Adrenal gland (tissue), 9 donors: ENCODE measurements at regions not wholly inside any gene's neighbourhood (a gene's known extent, or its start where the extent isn't known, plus 50 kb on each side); places are given as distances from the start of the nearest gene placed in this dataset.

Experiments used
- DNase-seq, 7 donors: peaks; one replicate each; pipeline ENCODE4 v3.0.0-alpha.2; 2019 to 2020
- H3K27ac ChIP-seq, 5 donors: fragments of 200-600 bp; sonication (generic) in 4 of 5; 1 replicate in 3 of 5; 2 replicates in 2 of 5; pipeline versions ENCODE4 v1.5.1 to v1.8.0; 2016 to 2020; ENCODE audit warnings: mild to moderate bottlenecking in 1 of 5
- H3K27me3 ChIP-seq: fragments of 200-600 bp; 2 replicates; pipeline ENCODE4 v1.8.0; 2021
- H3K36me3 ChIP-seq, 2 donors: fragments of 200-600 bp; replicated peaks in 1 of 2; 1 replicate in 1 of 2; 2 replicates in 1 of 2; pipeline versions ENCODE4 v1.5.1 to v1.8.0; 2018 to 2022
- H3K4me1 ChIP-seq, 2 donors: fragments of 200-600 bp; replicated peaks in 1 of 2; 1 replicate in 1 of 2; 2 replicates in 1 of 2; pipeline versions ENCODE4 v1.5.1 to v1.8.0; 2018 to 2021
- H3K4me3 ChIP-seq, 4 donors: fragments of 200-600 bp; sonication (generic) in 3 of 4; one replicate each; pipeline ENCODE4 v1.5.1; 2016 to 2018
- H3K9me3 ChIP-seq, 3 donors: fragments of 200-600 bp; sonication (generic) in 1 of 3; replicated peaks in 1 of 3; 1 replicate in 2 of 3; 2 replicates in 1 of 3; pipeline versions ENCODE4 v1.5.1 to v1.8.0; 2016 to 2021
- POLR2A ChIP-seq, 2 donors: fragments of 450-650 bp; IDR thresholded peaks; one replicate each; pipeline ENCODE4 v1.6.1; 2017; ENCODE audit warnings: antibody characterized with exemption in 2 of 2, mild to moderate bottlenecking in 2 of 2, moderate library complexity in 1 of 2
- WGBS, 4 donors: extraction: QIAGEN DNeasy Blood & Tissue Kit in 2 of 4; methylation state at CpG; one replicate each; pipeline versions ENCODE4 v1.1.5 to v1.1.7; 2013 to 2017; 5-methylcytosine and 5-hydroxymethylcytosine counted together
- intact Hi-C, 2 donors: fragments of 100-400 bp; cut with DNase I; formaldehyde crosslinking; loops; one replicate each; pipeline versions ENCODE4 v1.14.1 to v1.15.0; 2022 to 2023
- TF ChIP-seq, protein P1 (sequence below), 6 experiments: fragments of 450-650 bp in 4 of 6; fragments of 200-600 bp in 2 of 6; sonication (generic) in 1 of 6; IDR thresholded peaks; 1 replicate in 5 of 6; 2 replicates in 1 of 6; pipeline versions ENCODE4 v1.5.1 to v1.8.0; 2016 to 2021; ENCODE audit warnings: antibody characterized with exemption in 6 of 6, mild to moderate bottlenecking in 2 of 6, moderate library complexity in 1 of 6
- donor health status: healthy with polysubstance abuse.
- donor health status: Bipolar disorder and iron deficiency.
- donor health status: DM: yes; HTN: yes; CAD: no.
- donor health status: DM: no; HTN: no; CAD: no.
- donor health status: DM: no; HTN: no; CAD: no.

DNA sequence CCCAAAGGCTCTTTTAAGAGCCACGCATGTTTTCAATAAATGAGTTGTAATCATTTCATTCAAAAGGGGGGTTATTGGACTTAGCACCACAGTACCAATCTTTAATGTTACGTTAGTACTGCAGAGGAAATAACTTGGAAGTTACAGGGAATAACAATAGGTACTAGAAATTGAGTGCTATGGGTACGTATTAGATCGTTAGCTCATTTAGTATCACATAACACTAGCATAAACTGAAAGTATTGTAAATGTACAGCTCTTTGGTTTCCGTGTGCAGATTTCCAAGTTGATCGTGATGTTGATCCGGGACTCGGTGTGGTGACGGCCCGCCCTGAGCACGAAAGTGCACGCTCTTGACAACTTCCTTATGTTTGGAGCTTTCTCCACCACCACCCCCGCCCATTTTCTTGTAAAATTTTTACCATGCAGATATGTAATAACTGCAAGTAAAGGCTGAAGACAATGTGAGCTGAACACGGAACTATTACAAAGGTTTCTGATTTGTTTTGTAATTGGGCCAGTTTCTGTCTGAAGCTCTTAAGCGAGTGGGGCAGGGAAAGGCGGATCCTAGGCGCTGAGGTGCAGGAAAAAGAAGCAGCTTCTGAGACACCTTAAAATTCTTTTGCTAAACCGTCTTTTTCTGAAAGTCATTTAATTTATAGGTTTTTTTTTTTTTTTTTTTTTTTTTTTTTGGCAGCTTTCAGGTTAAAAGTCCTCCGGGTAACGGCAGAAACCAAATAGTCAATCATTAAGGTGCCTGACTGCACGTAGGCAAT lies 71.5 kb downstream of the HFE start:
- Histone ChIP-seq H3K9me3 (no peaks in the 10 kb centered on the region), H3K4me1 (peaks cover 6 to 13% of the 10 kb centered on the region in 2 donors), H3K4me3 (peak overlapping the region in 3 of 4 donors; percentile 40 to 72 (median 41)), H3K27ac (peak overlapping the region; percentile 88 to 97 (median 94)), H3K27me3 (no peaks in the 10 kb centered on the region), H3K36me3 (no peaks in the 10 kb centered on the region)
- intact Hi-C loops = no loop called here
- 0% methylated on average over 21 of the region's 21 CpGs for WGBS, 4 donors
- TF ChIP-seq, protein P1, sequence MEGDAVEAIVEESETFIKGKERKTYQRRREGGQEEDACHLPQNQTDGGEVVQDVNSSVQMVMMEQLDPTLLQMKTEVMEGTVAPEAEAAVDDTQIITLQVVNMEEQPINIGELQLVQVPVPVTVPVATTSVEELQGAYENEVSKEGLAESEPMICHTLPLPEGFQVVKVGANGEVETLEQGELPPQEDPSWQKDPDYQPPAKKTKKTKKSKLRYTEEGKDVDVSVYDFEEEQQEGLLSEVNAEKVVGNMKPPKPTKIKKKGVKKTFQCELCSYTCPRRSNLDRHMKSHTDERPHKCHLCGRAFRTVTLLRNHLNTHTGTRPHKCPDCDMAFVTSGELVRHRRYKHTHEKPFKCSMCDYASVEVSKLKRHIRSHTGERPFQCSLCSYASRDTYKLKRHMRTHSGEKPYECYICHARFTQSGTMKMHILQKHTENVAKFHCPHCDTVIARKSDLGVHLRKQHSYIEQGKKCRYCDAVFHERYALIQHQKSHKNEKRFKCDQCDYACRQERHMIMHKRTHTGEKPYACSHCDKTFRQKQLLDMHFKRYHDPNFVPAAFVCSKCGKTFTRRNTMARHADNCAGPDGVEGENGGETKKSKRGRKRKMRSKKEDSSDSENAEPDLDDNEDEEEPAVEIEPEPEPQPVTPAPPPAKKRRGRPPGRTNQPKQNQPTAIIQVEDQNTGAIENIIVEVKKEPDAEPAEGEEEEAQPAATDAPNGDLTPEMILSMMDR (IDR thresholded peaks at IDR 0.05) = no peak
- peak in 1 of 2 donors; percentile 81 for TF ChIP-seq POLR2A (IDR thresholded peaks at IDR 0.05)
- DNase-seq = peak; percentile 63 to 88 (median 78)

DNA sequence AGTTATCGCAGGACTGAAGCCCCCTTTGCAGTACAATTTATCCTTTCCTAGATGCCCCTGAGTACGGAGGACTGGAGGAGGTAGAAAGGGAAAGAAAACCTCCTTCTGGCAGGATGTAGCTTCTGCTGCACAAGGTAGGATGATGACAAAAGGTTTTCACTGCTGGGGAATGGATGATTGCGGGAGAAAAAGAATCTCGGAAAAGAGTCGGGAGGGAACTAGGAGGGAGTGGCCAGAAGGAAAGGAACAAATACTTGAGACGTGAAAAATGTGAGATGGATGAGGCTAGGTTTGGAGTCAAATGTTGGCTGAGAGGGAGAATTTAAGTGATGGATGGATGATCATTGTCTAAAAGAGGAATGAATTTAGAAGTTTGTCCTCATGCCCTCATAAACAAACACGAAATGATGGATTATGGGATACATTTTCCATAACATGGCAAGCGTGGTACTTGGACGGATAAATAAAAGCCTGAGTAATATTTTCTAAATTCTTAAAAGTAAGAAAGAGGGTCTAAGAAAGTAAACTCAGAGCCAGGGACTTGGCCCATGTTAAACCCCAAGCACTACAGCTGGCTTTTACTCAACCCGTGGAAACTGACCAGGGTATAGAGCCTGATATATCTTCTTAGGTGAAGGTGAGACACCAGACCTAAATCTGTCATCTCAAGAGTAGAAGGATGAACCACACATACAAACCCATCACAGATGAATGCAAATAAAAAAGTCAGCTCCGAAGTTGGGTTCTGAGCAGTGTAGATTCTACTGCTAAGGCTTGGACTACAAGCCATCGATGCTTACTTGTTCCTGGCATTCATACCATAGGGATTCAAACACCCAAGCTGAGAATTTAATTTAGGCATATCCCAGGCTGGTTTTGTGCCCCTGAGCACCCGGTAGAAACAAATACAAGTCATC lies 72.4 kb downstream of the HFE start:
- peak overlapping the region in 4 of 5 donors; percentile 92 to 97 (median 95) for H3K27ac ChIP-seq
- WGBS, 4 donors = 15 to 23% (median 19%) methylated on average over 13 of the region's 13 CpGs
- intact Hi-C loops = no loop called here
- peak overlapping the region in 3 of 4 donors; percentile 28 to 72 (median 41) for H3K4me3 ChIP-seq
- DNase-seq = no peak
- H3K36me3 ChIP-seq = no peaks in the 10 kb centered on the region
- TF ChIP-seq, protein P1 (IDR thresholded peaks at IDR 0.05) = no peak
- TF ChIP-seq POLR2A (IDR thresholded peaks at IDR 0.05) = peak; percentile 15 to 63
- no peaks in the 10 kb centered on the region for H3K27me3 ChIP-seq
- no peaks in the 10 kb centered on the region for H3K9me3 ChIP-seq
- peaks cover 6 to 13% of the 10 kb centered on the region in 2 donors for H3K4me1 ChIP-seq

DNA sequence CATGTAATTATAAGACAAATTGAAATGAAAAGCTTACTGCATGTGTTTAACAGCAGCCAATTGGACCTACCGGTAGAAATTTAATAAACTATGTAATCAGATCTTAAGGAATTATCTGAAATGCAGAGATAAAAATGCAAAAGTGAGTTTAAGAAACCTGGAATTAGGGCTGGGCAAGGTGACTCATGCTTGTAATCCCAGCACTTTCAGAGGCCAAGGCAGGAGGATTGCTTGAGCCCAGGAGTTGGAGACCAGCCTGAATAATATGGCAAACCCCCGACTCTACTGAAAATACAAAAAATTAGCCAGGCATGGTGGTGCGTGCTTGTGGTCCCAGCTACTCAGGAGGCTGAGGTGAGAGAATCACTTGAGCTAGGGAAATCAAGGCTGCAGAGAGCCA lies 74.1 kb downstream of the HFE start:
- no peaks in the 10 kb centered on the region for H3K27me3 ChIP-seq
- intact Hi-C loops = no loop called here
- DNase-seq = no peak
- no peaks in the 10 kb centered on the region for H3K9me3 ChIP-seq
- H3K4me1 ChIP-seq = peaks cover 6 to 7% of the 10 kb centered on the region in 2 donors
- no peaks in the 10 kb centered on the region for H3K36me3 ChIP-seq
- no peak overlapping the region for H3K4me3 ChIP-seq
- no peak overlapping the region for H3K27ac ChIP-seq
- WGBS, 4 donors = 91 to 97% (median 92%) methylated on average over 3 of the region's 3 CpGs
- TF ChIP-seq, protein P1 (IDR thresholded peaks at IDR 0.05) = no peak

DNA sequence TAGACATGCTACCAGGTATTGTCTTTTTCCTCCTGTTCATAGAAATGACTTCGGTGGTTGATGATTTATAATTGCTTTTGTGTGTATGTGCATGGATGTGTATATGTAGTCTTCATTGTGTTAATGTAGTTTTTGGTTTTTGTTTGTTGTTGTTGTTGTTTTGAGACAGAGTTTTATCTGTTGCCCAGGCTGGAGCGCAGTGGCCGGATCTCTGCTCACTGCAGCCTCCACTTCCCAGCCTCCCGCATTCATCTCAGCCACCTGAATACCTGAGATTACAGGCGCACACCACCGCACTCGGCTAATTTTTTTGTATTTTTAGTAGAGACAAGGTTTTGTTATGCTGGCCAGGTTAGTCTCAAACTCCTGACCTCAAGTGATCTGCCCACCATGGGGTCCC lies 75.2 kb downstream of the HFE start:
- H3K27me3 ChIP-seq = no peaks in the 10 kb centered on the region
- no peak overlapping the region for H3K27ac ChIP-seq
- intact Hi-C loops = no loop called here
- 92 to 97% (median 95%) methylated on average over 7 of the region's 7 CpGs for WGBS, 4 donors
- H3K4me1 ChIP-seq = peaks cover 6 to 7% of the 10 kb centered on the region in 2 donors
- H3K36me3 ChIP-seq = no peaks in the 10 kb centered on the region
- H3K4me3 ChIP-seq = no peak overlapping the region
- no peaks in the 10 kb centered on the region for H3K9me3 ChIP-seq
- no peak for DNase-seq
- no peak for TF ChIP-seq POLR2A (IDR thresholded peaks at IDR 0.05)
- TF ChIP-seq, protein P1 (IDR thresholded peaks at IDR 0.05) = no peak
